Glomerular endothelial cell (primary cell): ENCODE measurements at regions not wholly inside any gene's neighbourhood (a gene's known extent, or its start where the extent isn't known, plus 50 kb on each side); places are given as distances from the start of the nearest gene placed in this dataset.
"Not testable (repeated sequence)": the region's sequence is repeated elsewhere in the genome, so short reads cannot be mapped to it uniquely, and the experiment has no call there.

Source experiments
- DNase-seq: peaks from one replicate; pipeline ENCODE4 v3.0.0-alpha.2; 2011; ENCODE audit warnings: low read depth, low spot score; ENCODE audit errors: extremely low read depth

GRCh38 chr6:48553467-48554189 lies 442.6 kb upstream of the PTCHD4 start:
- no peak for DNase-seq

- DNase-seq = no peak
Measured at GRCh38 chr6:48552905-48553304, 441.9 kb upstream of the PTCHD4 start.

- DNase-seq = no peak
Measured at GRCh38 chr6:48550603-48551002, 439.6 kb upstream of the PTCHD4 start.

GRCh38 chr6:48542191-48542590 lies 431.2 kb upstream of the PTCHD4 start:
- no peak for DNase-seq

GRCh38 chr6:48541649-48542048 lies 430.7 kb upstream of the PTCHD4 start:
- DNase-seq = no peak

GRCh38 chr6:48535582-48536009 lies 424.6 kb upstream of the PTCHD4 start:
- no peak for DNase-seq

GRCh38 chr6:48530978-48531377 lies 420.0 kb upstream of the PTCHD4 start:
- DNase-seq = not testable (repeated sequence)

GRCh38 chr6:48525849-48526248 lies 414.9 kb upstream of the PTCHD4 start:
- no peak for DNase-seq

- DNase-seq = no peak
Measured at GRCh38 chr6:48520951-48521350, 410.0 kb upstream of the PTCHD4 start.

GRCh38 chr6:48512390-48512789 lies 401.4 kb upstream of the PTCHD4 start:
- no peak for DNase-seq

GRCh38 chr6:48511378-48511777 lies 400.4 kb upstream of the PTCHD4 start:
- DNase-seq = no peak

GRCh38 chr6:48505621-48506020 lies 394.6 kb upstream of the PTCHD4 start:
- DNase-seq = no peak

- DNase-seq = not testable (repeated sequence)
Measured at GRCh38 chr6:48493432-48493831, 382.4 kb upstream of the PTCHD4 start.

GRCh38 chr6:48490658-48491057 lies 379.7 kb upstream of the PTCHD4 start:
- DNase-seq = no peak

GRCh38 chr6:48486876-48487275 lies 375.9 kb upstream of the PTCHD4 start:
- DNase-seq = no peak

- no peak for DNase-seq
Measured at GRCh38 chr6:48486373-48486772, 375.4 kb upstream of the PTCHD4 start.

GRCh38 chr6:48476257-48476656 lies 365.3 kb upstream of the PTCHD4 start:
- peak; percentile 3 for DNase-seq

GRCh38 chr6:48475275-48475674 lies 364.3 kb upstream of the PTCHD4 start:
- DNase-seq = no peak

GRCh38 chr6:48474830-48475229 lies 363.8 kb upstream of the PTCHD4 start:
- DNase-seq = no peak

- DNase-seq = no peak
Measured at GRCh38 chr6:48474136-48474535, 363.1 kb upstream of the PTCHD4 start.

- no peak for DNase-seq
Measured at GRCh38 chr6:48472535-48472934, 361.5 kb upstream of the PTCHD4 start.

- no peak for DNase-seq
Measured at GRCh38 chr6:48472091-48472490, 361.1 kb upstream of the PTCHD4 start.

GRCh38 chr6:48471326-48471725 lies 360.3 kb upstream of the PTCHD4 start:
- DNase-seq = no peak
